ENCODE measurements at regions not wholly inside any gene's neighbourhood (a gene's known extent, or its start where the extent isn't known, plus 50 kb on each side); places are given as distances from the start of the nearest gene placed in this dataset.

- TF ChIP-seq EP300 (IDR thresholded peaks at IDR 0.05; ENCODE audit: borderline replicate concordance): no peak
- no peak for TF ChIP-seq RAD21 (IDR thresholded peaks at IDR 0.05; ENCODE audit: low read depth)
- TF ChIP-seq CREB1 (IDR thresholded peaks at IDR 0.05; ENCODE audit: low read depth): no peak
- no peak for TF ChIP-seq TCF12 (IDR thresholded peaks at IDR 0.05; ENCODE audit: low read depth)
- no peak for TF ChIP-seq ZBTB7A (IDR thresholded peaks at IDR 0.05; ENCODE audit: low read depth)
- TF ChIP-seq REST (IDR thresholded peaks at IDR 0.05; ENCODE audit: low read depth): no peak
Measured at GRCh38 chr5:106418196-106418595, 1252.5 kb downstream of the EFNA5 start.
